ENCODE measurements at regions not wholly inside any gene's neighbourhood (a gene's known extent, or its start where the extent isn't known, plus 50 kb on each side); places are given as distances from the start of the nearest gene placed in this dataset.

GRCh38 chrX:99857455-99857854, 552.6 kb downstream of the PCDH19 start:
- TF ChIP-seq REST (IDR thresholded peaks at IDR 0.05; ENCODE audit: low read depth): no peak
- no peak for TF ChIP-seq CTCF (IDR thresholded peaks at IDR 0.05 in 2 of 3, conservative IDR thresholded peaks at IDR 0.05 in 1 of 3; ENCODE audit: borderline replicate concordance in 1 of 3, insufficient read depth in 1 of 3, low read depth in 2 of 3, low read length in 2 of 3)
- TF ChIP-seq POLR2AphosphoS5 (IDR thresholded peaks at IDR 0.05; ENCODE audit: low read depth, low read length): no peak
- TF ChIP-seq POLR2A (IDR thresholded peaks at IDR 0.05; ENCODE audit: borderline replicate concordance, extremely low read depth, insufficient read depth, insufficient read length): no peak
- TF ChIP-seq, protein P1, sequence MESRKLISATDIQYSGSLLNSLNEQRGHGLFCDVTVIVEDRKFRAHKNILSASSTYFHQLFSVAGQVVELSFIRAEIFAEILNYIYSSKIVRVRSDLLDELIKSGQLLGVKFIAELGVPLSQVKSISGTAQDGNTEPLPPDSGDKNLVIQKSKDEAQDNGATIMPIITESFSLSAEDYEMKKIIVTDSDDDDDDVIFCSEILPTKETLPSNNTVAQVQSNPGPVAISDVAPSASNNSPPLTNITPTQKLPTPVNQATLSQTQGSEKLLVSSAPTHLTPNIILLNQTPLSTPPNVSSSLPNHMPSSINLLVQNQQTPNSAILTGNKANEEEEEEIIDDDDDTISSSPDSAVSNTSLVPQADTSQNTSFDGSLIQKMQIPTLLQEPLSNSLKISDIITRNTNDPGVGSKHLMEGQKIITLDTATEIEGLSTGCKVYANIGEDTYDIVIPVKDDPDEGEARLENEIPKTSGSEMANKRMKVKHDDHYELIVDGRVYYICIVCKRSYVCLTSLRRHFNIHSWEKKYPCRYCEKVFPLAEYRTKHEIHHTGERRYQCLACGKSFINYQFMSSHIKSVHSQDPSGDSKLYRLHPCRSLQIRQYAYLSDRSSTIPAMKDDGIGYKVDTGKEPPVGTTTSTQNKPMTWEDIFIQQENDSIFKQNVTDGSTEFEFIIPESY (IDR thresholded peaks at IDR 0.05; ENCODE audit: extremely low read depth, insufficient replicate concordance, low read length): no peak
